ENCODE measurements at regions not wholly inside any gene's neighbourhood (a gene's known extent, or its start where the extent isn't known, plus 50 kb on each side); places are given as distances from the start of the nearest gene placed in this dataset.

GRCh38 chr4:128371001-128371777 lies 83.6 kb upstream of the PGRMC2 start:
- Histone ChIP-seq H3K4me1 (peaks cover 20% of the 10 kb centered on the region), H3K36me3 (ENCODE audit: insufficient read depth in 1 of 2, low read depth in 1 of 2) (no peaks in the 10 kb centered on the region), H3K4me3 (peak overlapping the region; percentile 6), H3K9me3 (no peaks in the 10 kb centered on the region), H3K27me3 (ENCODE audit: insufficient read depth in 3 of 3, low read length in 2 of 3) (no peaks in the 10 kb centered on the region), H3K27ac (peak overlapping the region; percentile 86)
- intact Hi-C loops (cut with DNase I), result no loop called here
- ATAC-seq, result peak; percentile 93 to 98 (median 96)
- TF ChIP-seq, protein P1, sequence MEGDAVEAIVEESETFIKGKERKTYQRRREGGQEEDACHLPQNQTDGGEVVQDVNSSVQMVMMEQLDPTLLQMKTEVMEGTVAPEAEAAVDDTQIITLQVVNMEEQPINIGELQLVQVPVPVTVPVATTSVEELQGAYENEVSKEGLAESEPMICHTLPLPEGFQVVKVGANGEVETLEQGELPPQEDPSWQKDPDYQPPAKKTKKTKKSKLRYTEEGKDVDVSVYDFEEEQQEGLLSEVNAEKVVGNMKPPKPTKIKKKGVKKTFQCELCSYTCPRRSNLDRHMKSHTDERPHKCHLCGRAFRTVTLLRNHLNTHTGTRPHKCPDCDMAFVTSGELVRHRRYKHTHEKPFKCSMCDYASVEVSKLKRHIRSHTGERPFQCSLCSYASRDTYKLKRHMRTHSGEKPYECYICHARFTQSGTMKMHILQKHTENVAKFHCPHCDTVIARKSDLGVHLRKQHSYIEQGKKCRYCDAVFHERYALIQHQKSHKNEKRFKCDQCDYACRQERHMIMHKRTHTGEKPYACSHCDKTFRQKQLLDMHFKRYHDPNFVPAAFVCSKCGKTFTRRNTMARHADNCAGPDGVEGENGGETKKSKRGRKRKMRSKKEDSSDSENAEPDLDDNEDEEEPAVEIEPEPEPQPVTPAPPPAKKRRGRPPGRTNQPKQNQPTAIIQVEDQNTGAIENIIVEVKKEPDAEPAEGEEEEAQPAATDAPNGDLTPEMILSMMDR (IDR thresholded peaks at IDR 0.05), result no peak
- 19 to 28% (median 24%) methylated on average over 8 of the region's 8 CpGs for WGBS, 3 donors
- DNase-seq, result no peak

GRCh38 chr4:128366212-128366611 lies 78.6 kb upstream of the PGRMC2 start:
- no peak overlapping the region for H3K27ac ChIP-seq
- WGBS, 3 donors, result 95 to 96% (median 95%) methylated on average over 4 of the region's 4 CpGs
- TF ChIP-seq, protein P1 (IDR thresholded peaks at IDR 0.05), result no peak
- no peak overlapping the region for H3K4me3 ChIP-seq
- H3K9me3 ChIP-seq, result no peaks in the 10 kb centered on the region
- no peaks in the 10 kb centered on the region for H3K27me3 ChIP-seq (ENCODE audit: insufficient read depth in 3 of 3, low read length in 2 of 3)
- DNase-seq (no peak), ATAC-seq (no peak)
- H3K36me3 ChIP-seq (ENCODE audit: insufficient read depth in 1 of 2, low read depth in 1 of 2), result peaks cover 0 to 6% of the 10 kb centered on the region in 2 donors
- intact Hi-C loops (cut with DNase I), result no loop called here
- H3K4me1 ChIP-seq, result peaks cover 11% of the 10 kb centered on the region

DNA sequence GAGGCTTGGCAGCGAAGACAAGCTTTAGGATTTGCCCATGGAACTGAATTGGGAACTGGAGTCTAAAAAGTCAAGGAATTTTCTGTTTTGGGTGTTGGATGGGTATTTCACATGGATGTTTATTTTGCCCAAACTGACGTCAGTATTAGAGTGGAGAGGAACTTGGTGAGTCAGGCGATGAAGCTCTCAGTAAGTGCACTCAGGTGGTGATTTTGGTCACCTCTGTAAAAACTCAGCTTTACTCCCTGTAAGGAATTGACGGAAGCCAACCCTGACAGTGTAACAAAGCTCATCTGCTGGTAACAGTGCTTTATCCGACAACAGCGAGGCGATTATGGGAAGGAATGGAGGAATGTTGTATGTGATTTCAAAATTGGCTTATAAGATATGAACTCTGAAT lies 77.0 kb upstream of the PGRMC2 start:
- H3K4me3 ChIP-seq, result no peak overlapping the region
- H3K4me1 ChIP-seq, result peaks cover under 1% of the 10 kb centered on the region
- H3K27me3 ChIP-seq (ENCODE audit: insufficient read depth in 3 of 3, low read length in 2 of 3), result no peaks in the 10 kb centered on the region
- H3K36me3 ChIP-seq (ENCODE audit: insufficient read depth in 1 of 2, low read depth in 1 of 2), result peaks cover 0 to 6% of the 10 kb centered on the region in 2 donors
- no peak overlapping the region for H3K27ac ChIP-seq
- TF ChIP-seq, protein P1 (IDR thresholded peaks at IDR 0.05), result no peak
- WGBS, 3 donors, result 92 to 97% (median 92%) methylated on average over 7 of the region's 7 CpGs
- no peaks in the 10 kb centered on the region for H3K9me3 ChIP-seq
- DNase-seq, result no peak
- ATAC-seq, result no peak
- intact Hi-C loops (cut with DNase I), result no loop called here

- intact Hi-C loops (cut with DNase I), result no loop called here
- Histone ChIP-seq H3K4me3 (no peak overlapping the region), H3K27ac (no peak overlapping the region), H3K9me3 (no peaks in the 10 kb centered on the region), H3K27me3 (ENCODE audit: insufficient read depth in 3 of 3, low read length in 2 of 3) (no peaks in the 10 kb centered on the region), H3K36me3 (ENCODE audit: insufficient read depth in 1 of 2, low read depth in 1 of 2) (peaks cover 0 to 6% of the 10 kb centered on the region in 2 donors), H3K4me1 (peaks cover 6% of the 10 kb centered on the region)
- TF ChIP-seq, protein P1 (IDR thresholded peaks at IDR 0.05), result no peak
- ATAC-seq (no peak), DNase-seq (no peak)
- 97 to 98% (median 97%) methylated on average over 6 of the region's 6 CpGs for WGBS, 3 donors
Observed at GRCh38 chr4:128363966-128364365, 76.4 kb upstream of the PGRMC2 start.

- no peaks in the 10 kb centered on the region for H3K9me3 ChIP-seq
- no peaks in the 10 kb centered on the region for H3K27me3 ChIP-seq (ENCODE audit: insufficient read depth in 3 of 3, low read length in 2 of 3)
- H3K4me3 ChIP-seq, result no peak overlapping the region
- ATAC-seq (no peak), DNase-seq (no peak)
- TF ChIP-seq, protein P1 (IDR thresholded peaks at IDR 0.05), result no peak
- H3K4me1 ChIP-seq, result peaks cover 18% of the 10 kb centered on the region
- intact Hi-C loops (cut with DNase I), result no loop called here
- WGBS, 3 donors, result 97 to 98% (median 97%) methylated on average over 1 of the region's 1 CpG
- peaks cover 0 to 6% of the 10 kb centered on the region in 2 donors for H3K36me3 ChIP-seq (ENCODE audit: insufficient read depth in 1 of 2, low read depth in 1 of 2)
- no peak overlapping the region for H3K27ac ChIP-seq
Observed at GRCh38 chr4:128362760-128363159, 75.1 kb upstream of the PGRMC2 start.
